ENCODE measurements at regions not wholly inside any gene's neighbourhood (a gene's known extent, or its start where the extent isn't known, plus 50 kb on each side); places are given as distances from the start of the nearest gene placed in this dataset.
"Not testable (repeated sequence)": the region's sequence is repeated elsewhere in the genome, so short reads cannot be mapped to it uniquely, and the experiment has no call there.

DNA sequence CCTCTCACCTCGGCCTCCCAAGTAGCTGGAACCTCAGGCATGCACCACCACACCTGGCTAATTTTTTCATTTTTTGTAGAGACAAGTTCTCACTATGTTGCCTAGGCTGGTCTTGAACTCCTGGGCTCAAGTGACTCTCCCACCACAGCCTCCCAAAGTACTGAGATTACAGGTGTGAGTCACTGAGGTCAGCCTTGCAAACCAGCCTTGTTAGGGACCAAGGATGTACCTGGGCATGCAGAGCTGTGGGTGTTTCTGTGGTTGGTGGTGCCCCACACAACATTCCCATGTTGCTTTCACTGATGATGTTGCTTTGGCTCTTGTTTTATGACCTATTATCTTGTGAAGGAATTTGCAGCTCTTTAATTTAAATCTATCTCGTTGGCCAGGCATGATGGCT lies 54.8 kb downstream of the OTUD1 start:
- no peak for DNase-seq (ENCODE audit: extremely low read depth, low read depth, low spot score)

- DNase-seq (ENCODE audit: extremely low read depth, low read depth, low spot score), result no peak
These were observed 57.9 kb downstream of the OTUD1 start for GRCh38 chr10:23496727-23497126.

DNA sequence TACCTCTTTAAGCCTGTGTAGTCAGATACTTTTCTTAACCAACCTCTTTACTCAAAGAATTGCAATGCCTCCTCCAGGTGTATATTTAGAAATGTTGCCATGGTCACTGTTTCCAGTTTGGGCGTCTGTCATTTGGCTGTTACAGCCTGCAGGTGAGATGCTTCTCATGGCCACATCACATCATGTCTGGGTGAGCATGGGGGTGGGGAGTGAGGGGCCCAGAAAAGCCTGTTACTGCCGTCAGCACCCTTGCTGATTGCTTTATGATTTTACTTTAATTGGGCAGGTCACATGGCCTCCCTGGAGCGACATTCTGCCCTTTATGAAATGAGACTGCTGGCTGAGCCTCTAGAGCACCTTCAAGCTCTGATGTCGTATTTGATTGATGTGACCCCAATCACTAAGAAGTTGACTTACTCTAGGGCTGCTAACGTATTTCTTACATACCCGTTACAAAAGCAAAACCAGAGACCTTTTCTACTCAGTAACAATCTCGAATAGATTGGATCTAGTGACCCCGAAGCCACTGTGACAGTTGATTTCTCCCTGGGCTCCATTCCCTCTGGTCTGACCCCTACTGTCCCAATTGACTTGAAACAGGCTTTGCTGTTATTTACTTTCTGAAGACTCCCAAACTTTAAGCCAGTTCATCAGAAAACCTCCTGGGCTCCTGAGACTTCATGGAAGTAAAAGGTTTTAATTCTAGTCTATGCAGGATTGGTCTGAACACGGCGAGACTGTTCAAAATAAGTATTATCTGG lies 60.7 kb downstream of the OTUD1 start:
- no peak for DNase-seq (ENCODE audit: extremely low read depth, low read depth, low spot score)

- no peak for DNase-seq (ENCODE audit: extremely low read depth, low read depth, low spot score)
These were observed 67.1 kb downstream of the OTUD1 start for GRCh38 chr10:23505797-23506465.

DNA sequence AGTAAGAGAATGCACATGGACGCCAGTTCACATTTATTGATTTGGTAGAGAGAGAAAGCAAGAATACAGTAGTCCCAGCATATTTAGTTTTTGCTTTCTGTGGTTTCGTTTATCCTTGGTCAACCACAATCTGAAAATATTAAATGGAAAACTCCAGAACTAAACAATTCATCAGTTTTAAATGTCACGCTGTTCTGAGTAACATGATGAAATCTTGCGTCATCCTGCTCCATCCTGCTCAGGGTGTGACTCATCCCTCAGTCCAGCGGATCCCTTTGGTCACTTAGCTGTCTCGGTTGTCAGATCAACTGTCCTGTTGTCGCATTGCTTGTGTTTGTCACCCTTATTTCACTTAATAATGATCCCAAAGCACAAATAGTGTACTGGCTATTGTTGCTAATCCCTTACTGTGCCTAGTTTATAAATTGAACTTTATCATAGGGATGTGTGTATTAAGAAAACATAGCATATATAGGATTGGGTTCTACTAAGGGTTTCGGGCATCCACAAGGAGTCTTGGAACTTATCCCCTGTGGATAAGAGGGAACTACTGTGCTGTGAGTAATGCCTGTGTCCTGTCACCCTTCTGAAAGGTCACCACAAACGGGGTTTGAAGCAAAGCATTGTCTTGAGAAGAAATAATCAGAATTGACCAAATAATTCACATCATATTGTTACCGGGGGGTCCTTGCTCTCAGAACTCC lies 73.6 kb downstream of the OTUD1 start:
- no peak for DNase-seq (ENCODE audit: extremely low read depth, low read depth, low spot score)

DNA sequence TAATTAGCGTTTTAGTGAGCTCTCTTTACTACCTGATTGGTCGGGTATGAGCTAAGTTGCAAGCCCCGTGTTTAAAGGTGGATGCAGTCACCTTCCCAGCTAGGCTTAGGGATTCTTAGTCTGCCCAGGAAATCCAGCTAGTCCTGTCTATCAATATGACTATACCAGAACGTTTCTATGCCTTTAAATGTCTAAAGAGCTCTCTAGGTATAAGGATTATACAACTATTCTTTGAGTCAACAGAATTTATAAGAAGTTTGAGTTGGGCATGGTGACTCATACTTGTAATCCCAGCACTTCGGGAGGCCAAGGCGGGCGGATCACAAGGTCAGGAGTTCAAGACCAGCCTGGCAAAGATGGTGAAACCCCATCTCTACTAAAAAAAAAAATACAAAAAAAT lies 74.7 kb downstream of the OTUD1 start:
- not testable (repeated sequence) for DNase-seq (ENCODE audit: extremely low read depth, low read depth, low spot score)

DNA sequence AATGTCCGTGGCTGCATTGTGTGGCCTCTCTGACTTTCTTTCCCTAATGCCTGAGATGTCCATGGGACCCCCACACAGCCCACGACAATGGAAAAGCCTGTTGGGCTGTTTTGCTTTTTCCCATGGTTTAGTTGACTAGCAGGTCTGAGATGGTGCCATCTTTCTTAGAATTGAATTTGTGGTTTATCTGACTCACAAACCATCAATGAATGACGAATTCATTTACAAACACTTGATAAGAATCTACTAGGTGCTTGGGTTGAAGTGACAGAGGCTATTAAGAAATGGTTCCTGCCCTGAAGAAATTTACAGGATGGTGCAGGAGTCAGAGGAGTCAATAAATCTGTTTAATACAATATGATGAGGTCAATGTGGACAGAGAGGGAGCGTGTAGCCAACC lies 75.4 kb downstream of the OTUD1 start:
- no peak for DNase-seq (ENCODE audit: extremely low read depth, low read depth, low spot score)

- DNase-seq (ENCODE audit: extremely low read depth, low read depth, low spot score), result no peak
These were observed 77.7 kb downstream of the OTUD1 start for GRCh38 chr10:23516530-23516929.

- no peak for DNase-seq (ENCODE audit: extremely low read depth, low read depth, low spot score)
These were observed 78.3 kb downstream of the OTUD1 start for GRCh38 chr10:23517155-23517554.

DNA sequence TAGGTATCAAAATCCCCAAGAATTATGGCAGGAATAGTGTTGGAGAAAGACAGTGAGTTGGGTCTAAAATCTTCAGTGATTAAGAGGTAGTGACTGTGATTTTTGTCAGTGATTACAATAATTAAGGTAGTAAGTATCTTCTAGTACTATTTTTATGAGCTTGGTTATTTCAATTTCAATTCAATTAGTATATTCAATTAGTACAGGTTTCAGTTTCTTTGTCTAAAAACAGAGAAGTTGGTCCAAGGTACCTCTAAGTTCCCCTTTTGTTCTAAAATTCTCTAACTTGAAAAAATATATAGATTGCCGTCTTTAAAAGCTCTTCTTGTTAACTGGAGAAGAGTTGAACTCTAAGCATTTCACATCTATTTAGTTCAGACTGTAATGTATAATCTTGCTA lies 82.9 kb downstream of the OTUD1 start:
- DNase-seq (ENCODE audit: extremely low read depth, low read depth, low spot score), result no peak

DNA sequence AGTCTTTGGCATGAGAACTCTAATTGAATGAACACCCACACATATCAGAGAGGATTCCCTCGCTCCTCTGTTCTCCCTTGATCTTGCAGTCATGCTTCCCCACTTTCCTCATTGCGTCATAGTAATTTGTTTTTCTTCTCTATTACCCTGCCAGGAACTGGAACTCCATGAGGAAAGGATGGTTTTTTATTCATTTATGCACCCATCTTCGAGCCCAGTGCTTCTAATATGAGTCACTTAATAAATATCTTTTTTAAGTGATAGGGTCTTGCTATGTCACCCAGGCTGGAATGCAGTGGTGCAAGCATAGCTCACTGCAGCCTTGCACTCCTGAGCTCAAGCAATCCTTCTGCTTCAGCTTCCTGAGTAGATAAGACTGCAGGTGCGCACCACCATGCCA lies 83.5 kb downstream of the OTUD1 start:
- DNase-seq (ENCODE audit: extremely low read depth, low read depth, low spot score), result no peak

- DNase-seq (ENCODE audit: extremely low read depth, low read depth, low spot score), result no peak
These were observed 84.4 kb downstream of the OTUD1 start for GRCh38 chr10:23523251-23523650.

GRCh38 chr10:23525406-23525805 lies 86.5 kb downstream of the OTUD1 start:
- peak; percentile 9 for DNase-seq (ENCODE audit: extremely low read depth, low read depth, low spot score)

GRCh38 chr10:23528419-23528818 lies 89.5 kb downstream of the OTUD1 start:
- DNase-seq (ENCODE audit: extremely low read depth, low read depth, low spot score), result no peak

DNA sequence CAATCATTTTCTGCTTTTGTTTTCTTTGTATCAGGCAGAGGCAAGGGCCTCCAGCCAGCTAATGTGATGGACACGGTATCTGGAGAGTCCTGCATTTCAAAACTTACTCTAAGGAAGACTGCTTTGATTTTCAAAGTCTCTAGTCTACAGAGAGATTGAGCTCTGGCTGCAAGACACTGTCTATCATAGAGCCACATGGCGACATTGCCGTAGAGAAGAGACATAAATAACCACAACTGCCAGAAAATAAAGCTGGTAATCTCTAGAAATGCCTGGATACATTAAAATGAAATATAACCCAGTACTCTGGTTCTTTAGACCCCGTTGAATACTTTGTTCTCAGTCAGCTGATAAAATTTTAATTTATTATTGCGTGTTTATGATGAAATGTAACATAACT lies 90.8 kb downstream of the OTUD1 start:
- DNase-seq (ENCODE audit: extremely low read depth, low read depth, low spot score), result no peak

- peak; percentile 2 for DNase-seq (ENCODE audit: extremely low read depth, low read depth, low spot score)
These were observed 91.2 kb downstream of the OTUD1 start for GRCh38 chr10:23530079-23530478.

DNA sequence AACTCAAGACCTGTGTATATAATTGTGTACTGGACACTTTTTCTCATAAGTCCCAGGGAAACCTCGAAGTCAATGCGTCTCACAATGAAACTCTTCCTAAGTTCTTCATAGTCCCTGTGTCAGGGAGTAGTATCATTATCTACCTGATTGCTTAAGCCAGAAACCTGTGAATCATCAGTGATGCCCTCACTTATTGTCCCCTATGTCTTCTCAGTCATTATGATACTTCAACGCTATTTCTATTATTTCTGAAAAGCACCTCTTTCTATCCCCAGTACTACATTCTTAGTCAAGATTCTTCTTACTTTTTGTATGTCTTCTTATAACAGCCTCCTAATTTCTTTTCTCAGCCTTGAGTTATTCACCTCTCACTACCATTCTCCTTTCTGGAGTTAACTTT lies 94.3 kb downstream of the OTUD1 start:
- DNase-seq (ENCODE audit: extremely low read depth, low read depth, low spot score), result no peak

- no peak for DNase-seq (ENCODE audit: extremely low read depth, low read depth, low spot score)
These were observed 95.5 kb downstream of the OTUD1 start for GRCh38 chr10:23534326-23534725.

- no peak for DNase-seq (ENCODE audit: extremely low read depth, low read depth, low spot score)
These were observed 95.9 kb downstream of the OTUD1 start for GRCh38 chr10:23534761-23535160.

DNA sequence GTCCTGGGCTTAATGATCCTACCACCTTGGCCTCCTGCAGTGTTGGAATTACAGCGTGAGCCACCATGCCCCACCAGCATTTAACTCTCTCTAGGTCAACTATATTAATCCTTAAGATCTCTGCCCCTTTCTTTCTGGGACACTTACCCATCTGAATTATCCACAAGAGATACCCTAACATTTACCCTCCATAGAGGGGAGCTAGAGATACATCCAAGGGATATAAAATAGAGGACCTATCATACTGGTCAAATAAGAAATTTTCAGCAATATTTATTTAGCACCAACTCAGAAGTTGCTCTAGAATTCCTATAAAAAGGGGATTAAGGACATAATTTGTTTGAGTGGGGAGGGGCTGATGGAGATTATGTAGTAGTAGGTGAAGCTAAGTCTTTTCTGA lies 96.5 kb downstream of the OTUD1 start:
- DNase-seq (ENCODE audit: extremely low read depth, low read depth, low spot score), result no peak

DNA sequence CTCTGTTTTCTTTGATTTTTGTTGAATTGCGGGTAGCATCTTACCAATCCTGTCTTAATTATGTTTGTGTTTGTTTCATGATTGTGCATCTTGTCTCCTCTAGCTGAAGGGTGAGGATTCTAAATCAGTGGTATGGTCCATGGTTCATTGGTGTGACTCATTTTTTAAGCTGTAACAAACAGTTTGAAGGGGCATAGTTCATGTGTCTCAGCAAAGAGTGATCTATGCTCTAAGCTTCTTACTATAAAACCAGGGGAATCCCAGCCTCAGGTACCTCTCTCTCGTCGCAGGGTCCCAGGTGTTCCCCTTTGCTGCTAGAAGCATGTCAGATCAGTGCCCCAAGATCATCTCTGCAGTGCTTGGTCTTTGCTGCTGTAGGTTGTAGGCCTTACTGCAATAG lies 100.1 kb downstream of the OTUD1 start:
- no peak for DNase-seq (ENCODE audit: extremely low read depth, low read depth, low spot score)

Measured in glomerular endothelial cell (primary cell).